ENCODE measurements at regions not wholly inside any gene's neighbourhood (a gene's known extent, or its start where the extent isn't known, plus 50 kb on each side); places are given as distances from the start of the nearest gene placed in this dataset.

DNA sequence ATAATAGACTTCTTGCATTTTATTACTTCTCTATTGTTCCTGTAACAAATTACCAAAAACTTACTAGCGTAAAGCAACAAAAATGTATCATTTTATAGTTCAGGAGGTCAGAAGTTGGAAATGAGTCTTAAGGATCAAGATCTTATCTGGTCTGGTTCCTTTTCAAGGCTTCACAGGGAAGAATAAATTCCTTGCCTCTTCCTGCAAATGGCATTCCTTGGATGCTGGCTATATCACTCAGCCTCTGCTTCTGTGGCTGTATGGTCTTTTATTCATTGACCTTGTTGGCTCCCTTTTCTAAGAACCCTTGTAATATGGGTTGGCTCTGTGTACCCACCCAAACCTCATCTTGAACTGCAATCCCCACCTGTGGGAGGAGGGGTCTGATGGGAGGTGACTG, 478.4 kb upstream of the THBS1 start:
- Mint-ChIP-seq H3K27me3 (peaks cover 15% of the 10 kb centered on the region), H3K4me1 (no peaks in the 10 kb centered on the region), H3K9me3 (peaks cover 2% of the 10 kb centered on the region), H3K36me3 (no peaks in the 10 kb centered on the region), H3K27ac (no peak overlapping the region), H3K4me3 (no peak overlapping the region)
- no peak for DNase-seq

DNA sequence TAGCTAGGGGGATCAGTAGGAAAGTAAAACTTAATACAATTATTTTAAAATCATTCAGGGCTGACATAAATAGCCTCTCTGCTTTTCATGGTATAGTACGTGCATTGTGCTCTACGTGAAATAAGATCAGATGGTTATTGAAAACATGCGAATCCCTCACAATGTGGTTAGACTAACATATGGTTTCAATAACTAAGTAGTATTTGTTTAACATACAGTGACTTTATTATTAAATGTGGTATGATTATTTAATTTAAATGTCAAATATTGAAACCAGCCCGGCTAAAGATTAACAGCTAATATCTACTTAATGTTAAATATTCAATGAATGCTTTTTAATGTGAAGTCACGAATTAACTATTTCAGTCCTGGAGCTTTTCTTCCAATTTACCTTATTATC, 473.9 kb upstream of the THBS1 start:
- no peak overlapping the region for H3K27ac Mint-ChIP-seq
- H3K4me1 Mint-ChIP-seq: no peaks in the 10 kb centered on the region
- H3K27me3 Mint-ChIP-seq: peaks cover 13% of the 10 kb centered on the region
- peaks cover 2% of the 10 kb centered on the region for H3K9me3 Mint-ChIP-seq
- H3K4me3 Mint-ChIP-seq: no peak overlapping the region
- no peak for DNase-seq
- no peaks in the 10 kb centered on the region for H3K36me3 Mint-ChIP-seq

- Mint-ChIP-seq H3K4me3 (no peak overlapping the region), H3K9me3 (no peaks in the 10 kb centered on the region), H3K27ac (no peak overlapping the region)
These were observed 472.9 kb upstream of the THBS1 start for GRCh38 chr15:39108021-39108420.

GRCh38 chr15:39110336-39110735, 470.5 kb upstream of the THBS1 start:
- Mint-ChIP-seq H3K9me3 (no peaks in the 10 kb centered on the region), H3K4me1 (no peaks in the 10 kb centered on the region), H3K27me3 (peaks cover 21% of the 10 kb centered on the region), H3K4me3 (no peak overlapping the region), H3K27ac (no peak overlapping the region), H3K36me3 (no peaks in the 10 kb centered on the region)
- no peak for DNase-seq

More at GRCh38 chr15:39108021-39108420, 472.9 kb upstream of the THBS1 start:
- no peak for DNase-seq
- H3K4me1 Mint-ChIP-seq: no peaks in the 10 kb centered on the region
- H3K36me3 Mint-ChIP-seq: no peaks in the 10 kb centered on the region
- peaks cover 15% of the 10 kb centered on the region for H3K27me3 Mint-ChIP-seq

GRCh38 chr15:39110746-39111145, 470.1 kb upstream of the THBS1 start:
- no peak overlapping the region for H3K4me3 Mint-ChIP-seq
- H3K9me3 Mint-ChIP-seq: no peaks in the 10 kb centered on the region
- H3K4me1 Mint-ChIP-seq: no peaks in the 10 kb centered on the region
- peaks cover 21% of the 10 kb centered on the region for H3K27me3 Mint-ChIP-seq
- DNase-seq: no peak
- H3K27ac Mint-ChIP-seq: no peak overlapping the region
- no peaks in the 10 kb centered on the region for H3K36me3 Mint-ChIP-seq

DNA sequence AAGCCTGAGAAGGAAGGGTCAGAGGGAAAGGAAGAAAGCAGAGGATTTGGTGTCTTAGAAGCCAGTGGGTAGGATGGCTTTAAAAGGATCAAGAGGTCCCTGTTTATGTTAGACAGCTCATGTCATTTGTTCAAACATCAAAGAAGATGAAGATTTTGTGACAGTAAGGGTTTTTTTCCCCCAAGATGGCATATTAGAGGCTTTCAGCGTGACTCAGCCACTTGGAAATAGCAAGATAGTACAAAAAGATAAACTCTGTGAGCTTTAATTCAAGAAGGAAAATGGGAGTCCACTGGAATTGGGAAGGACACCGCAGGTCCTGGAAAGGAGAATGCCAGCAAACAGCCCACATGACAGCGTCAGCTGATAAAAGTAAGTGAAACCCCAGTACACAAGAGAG, 467.1 kb upstream of the THBS1 start:
- no peak overlapping the region for H3K27ac Mint-ChIP-seq
- H3K9me3 Mint-ChIP-seq: peaks cover 5% of the 10 kb centered on the region
- peaks cover 40% of the 10 kb centered on the region for H3K27me3 Mint-ChIP-seq
- H3K4me3 Mint-ChIP-seq: no peak overlapping the region
- DNase-seq: no peak
- H3K4me1 Mint-ChIP-seq: no peaks in the 10 kb centered on the region
- no peaks in the 10 kb centered on the region for H3K36me3 Mint-ChIP-seq

DNA sequence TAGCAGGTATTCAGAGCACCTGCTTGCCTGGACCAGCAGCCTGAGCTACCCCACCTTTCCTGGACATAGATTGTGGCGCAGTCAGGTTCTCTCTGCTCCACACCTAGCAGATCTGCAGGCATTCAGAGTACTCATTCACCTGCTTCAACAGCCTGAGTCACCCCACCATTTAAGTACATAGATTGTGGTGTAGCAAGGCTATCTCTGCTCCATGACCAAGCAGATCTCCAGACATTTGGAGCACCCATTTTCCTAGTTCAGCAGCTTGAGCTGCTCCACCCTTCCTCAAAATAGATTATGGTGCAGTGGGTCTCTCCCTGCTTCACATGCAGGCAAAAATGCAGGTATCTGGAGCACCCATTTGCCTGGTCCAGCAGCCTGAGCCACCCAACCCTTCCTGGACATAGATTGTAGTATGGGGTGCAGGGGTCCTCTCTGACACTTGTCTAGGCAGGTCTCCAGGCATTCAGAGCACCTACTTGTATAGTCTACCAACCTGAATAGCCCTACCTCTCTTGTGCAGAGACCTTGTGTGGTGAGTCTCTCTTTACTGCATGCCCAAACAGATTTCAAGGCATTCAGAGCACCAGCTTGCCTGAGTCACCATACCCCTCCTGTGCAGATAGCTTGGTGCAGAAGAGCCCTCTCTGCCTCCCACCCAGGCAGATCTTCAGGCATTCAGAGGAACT, 466.0 kb upstream of the THBS1 start:
- H3K36me3 Mint-ChIP-seq: no peaks in the 10 kb centered on the region
- no peak overlapping the region for H3K27ac Mint-ChIP-seq
- H3K9me3 Mint-ChIP-seq: peaks cover 5% of the 10 kb centered on the region
- no peaks in the 10 kb centered on the region for H3K4me1 Mint-ChIP-seq
- DNase-seq: no peak
- no peak overlapping the region for H3K4me3 Mint-ChIP-seq
- peaks cover 38% of the 10 kb centered on the region for H3K27me3 Mint-ChIP-seq

DNA sequence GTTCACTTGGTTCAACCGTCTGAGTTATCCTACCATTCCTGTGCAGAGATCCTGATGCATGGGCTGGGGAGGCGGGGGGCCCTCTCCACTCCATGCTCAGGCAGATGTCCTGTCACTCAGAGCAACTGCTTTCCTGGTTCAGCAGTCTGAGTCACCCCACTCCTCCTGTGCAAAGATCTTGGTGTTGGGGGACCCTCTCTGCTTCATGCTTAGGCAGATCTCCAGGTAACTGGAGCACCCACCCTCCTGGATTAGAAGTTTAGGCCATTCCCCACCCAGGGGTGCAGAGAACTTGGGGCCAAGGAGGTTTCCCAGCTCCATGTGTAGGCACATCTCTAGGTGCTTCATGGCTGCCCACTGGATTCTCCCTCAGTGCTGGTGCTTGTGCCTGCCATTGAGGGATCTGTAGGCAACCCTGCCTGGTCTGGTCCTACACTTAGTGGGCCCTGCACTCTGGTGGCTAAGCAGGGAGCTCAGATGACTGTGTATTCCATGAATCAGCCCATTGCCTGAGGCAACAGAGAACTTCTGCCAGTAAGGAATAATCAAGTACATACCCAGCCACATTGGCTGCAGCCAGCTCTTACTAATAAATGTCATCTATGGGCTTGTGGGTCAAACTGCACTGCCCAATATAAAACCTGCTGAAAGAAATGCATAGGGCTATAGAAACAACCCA, 465.4 kb upstream of the THBS1 start:
- no peak for DNase-seq
- H3K27me3 Mint-ChIP-seq: peaks cover 42% of the 10 kb centered on the region
- H3K9me3 Mint-ChIP-seq: peaks cover 5% of the 10 kb centered on the region
- H3K36me3 Mint-ChIP-seq: no peaks in the 10 kb centered on the region
- no peak overlapping the region for H3K27ac Mint-ChIP-seq
- no peak overlapping the region for H3K4me3 Mint-ChIP-seq
- H3K4me1 Mint-ChIP-seq: no peaks in the 10 kb centered on the region

DNA sequence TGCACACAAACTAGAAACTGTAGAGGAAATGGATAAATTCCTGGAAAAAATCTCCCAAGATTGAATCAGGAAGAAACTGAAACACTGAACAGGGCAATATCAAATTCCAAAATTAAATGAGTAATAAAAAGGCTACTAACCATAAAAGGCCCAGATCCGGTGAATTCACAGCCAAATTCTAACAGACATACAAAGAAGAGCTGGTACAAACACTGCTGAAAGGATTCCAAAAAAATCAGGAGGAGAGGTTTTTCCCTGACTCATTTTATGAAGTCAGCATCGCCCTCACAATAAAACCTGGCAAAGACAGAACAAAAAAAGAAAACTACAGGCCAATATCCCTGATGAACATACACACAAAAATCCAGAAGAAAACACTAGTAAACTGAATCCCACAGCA, 462.4 kb upstream of the THBS1 start:
- no peaks in the 10 kb centered on the region for H3K36me3 Mint-ChIP-seq
- no peak for DNase-seq
- no peak overlapping the region for H3K27ac Mint-ChIP-seq
- H3K4me3 Mint-ChIP-seq: no peak overlapping the region
- no peaks in the 10 kb centered on the region for H3K4me1 Mint-ChIP-seq
- peaks cover 5% of the 10 kb centered on the region for H3K9me3 Mint-ChIP-seq
- H3K27me3 Mint-ChIP-seq: peaks cover 38% of the 10 kb centered on the region

GRCh38 chr15:39124155-39124552, 456.7 kb upstream of the THBS1 start:
- no peak for DNase-seq
- Mint-ChIP-seq H3K27ac (no peak overlapping the region), H3K27me3 (peaks cover 16% of the 10 kb centered on the region), H3K36me3 (no peaks in the 10 kb centered on the region), H3K9me3 (no peaks in the 10 kb centered on the region), H3K4me1 (peaks cover 7% of the 10 kb centered on the region), H3K4me3 (no peak overlapping the region)

DNA sequence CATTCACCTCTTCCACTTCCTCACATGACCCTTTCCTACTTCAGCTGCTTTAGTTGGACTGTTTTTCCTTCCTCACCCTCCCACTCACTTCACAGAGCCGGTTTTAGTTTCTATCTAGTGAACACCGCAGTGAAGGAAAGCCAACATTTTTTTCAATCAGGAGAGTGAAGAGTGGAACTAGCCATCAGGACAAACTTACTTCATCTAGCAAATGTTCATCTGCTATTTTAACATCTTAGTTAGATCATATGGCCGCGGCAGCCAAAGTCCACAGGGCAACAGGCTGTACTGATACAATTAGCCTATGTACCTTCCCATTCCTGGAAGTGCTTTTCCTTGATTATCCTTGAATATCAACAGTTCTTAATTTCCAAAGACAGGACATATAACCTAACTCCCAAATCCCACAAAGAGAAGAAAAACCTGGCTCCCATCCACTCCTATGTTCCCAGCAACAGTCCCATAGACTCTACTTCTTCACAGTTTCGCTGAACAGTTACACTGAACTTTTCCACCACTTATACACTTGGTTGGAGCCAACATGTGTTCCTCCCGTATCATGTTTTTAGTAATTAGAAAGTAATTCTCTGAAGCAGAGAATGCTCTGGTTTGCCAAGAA, 456.2 kb upstream of the THBS1 start:
- Mint-ChIP-seq H3K9me3 (no peaks in the 10 kb centered on the region), H3K4me3 (no peak overlapping the region), H3K27me3 (peaks cover 16% of the 10 kb centered on the region), H3K27ac (no peak overlapping the region), H3K4me1 (peaks cover 7% of the 10 kb centered on the region), H3K36me3 (no peaks in the 10 kb centered on the region)
- no peak for DNase-seq

- Mint-ChIP-seq H3K4me1 (peaks cover 7% of the 10 kb centered on the region), H3K4me3 (no peak overlapping the region), H3K9me3 (no peaks in the 10 kb centered on the region), H3K27ac (no peak overlapping the region), H3K36me3 (no peaks in the 10 kb centered on the region), H3K27me3 (peaks cover 14% of the 10 kb centered on the region)
- DNase-seq: no peak
These were observed 455.7 kb upstream of the THBS1 start for GRCh38 chr15:39125226-39125625.

- DNase-seq: peak; percentile 39
- Mint-ChIP-seq H3K36me3 (no peaks in the 10 kb centered on the region), H3K9me3 (no peaks in the 10 kb centered on the region), H3K4me3 (no peak overlapping the region), H3K27ac (no peak overlapping the region), H3K4me1 (peaks cover 7% of the 10 kb centered on the region), H3K27me3 (peaks cover 12% of the 10 kb centered on the region)
These were observed 455.0 kb upstream of the THBS1 start for GRCh38 chr15:39125904-39126303.

DNA sequence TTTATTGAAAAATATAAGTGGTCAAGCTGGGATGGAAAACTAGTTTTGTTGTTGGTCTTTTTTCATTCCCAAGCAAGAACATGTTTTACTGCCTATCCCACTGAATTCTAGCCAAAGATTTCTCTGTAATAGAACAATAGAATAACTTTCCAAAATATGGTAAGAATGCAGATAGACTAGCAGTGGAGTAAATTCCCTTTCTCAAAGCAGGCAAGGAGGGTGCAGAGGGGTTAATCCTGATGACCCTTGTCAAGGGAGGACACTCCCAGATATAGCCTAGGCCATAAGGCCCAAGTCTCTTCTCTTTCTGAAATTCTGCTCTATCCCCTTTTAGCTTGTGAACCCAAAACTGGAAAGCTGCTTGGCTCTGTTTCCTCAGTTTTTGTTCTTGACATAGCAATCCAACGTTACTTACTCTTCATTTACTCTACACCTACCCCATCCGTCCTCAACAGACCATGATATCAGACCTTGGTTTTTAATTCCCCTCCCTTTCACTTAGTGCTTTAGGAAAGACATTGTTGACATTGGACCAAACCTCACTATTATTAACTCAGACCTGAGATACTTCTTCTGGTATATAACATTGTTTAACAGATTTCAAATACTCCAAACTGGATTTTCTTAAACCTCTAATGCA, 453.6 kb upstream of the THBS1 start:
- Mint-ChIP-seq H3K4me1 (peaks cover 7% of the 10 kb centered on the region), H3K9me3 (no peaks in the 10 kb centered on the region), H3K36me3 (no peaks in the 10 kb centered on the region), H3K27me3 (peaks cover 17% of the 10 kb centered on the region), H3K4me3 (no peak overlapping the region), H3K27ac (no peak overlapping the region)
- no peak for DNase-seq

DNA sequence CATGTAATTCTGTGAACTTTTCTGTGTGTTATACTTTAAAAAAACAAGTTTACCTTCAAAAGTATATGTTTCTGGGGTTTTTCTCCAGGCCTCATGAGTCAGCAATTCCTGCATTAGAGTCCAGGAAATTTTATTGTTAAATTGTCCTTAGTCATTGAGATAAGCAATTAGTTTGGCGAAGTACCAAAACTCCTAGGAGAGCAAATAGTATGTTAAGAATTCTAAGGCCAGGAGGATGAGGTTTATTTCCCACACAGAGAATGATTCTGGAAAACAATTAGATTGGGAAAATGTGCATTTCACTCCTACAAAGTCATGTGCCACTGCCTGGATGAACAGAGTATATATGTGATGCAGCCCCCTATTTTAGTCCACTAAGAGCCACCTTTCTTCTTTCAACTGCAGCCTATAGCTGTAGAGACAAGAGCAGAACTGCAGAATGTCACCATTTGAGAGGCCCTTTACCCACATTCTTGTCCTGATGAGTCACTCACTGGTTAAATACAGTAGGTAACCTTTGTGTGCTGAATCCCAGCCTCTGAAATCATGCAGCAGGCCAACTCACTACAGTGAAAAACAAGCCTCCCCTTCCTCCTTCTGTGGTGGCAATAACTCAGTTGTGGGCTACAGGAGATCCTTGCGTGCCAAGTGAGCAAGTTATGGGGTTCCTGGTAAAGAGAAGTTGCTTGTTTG, 452.8 kb upstream of the THBS1 start:
- Mint-ChIP-seq H3K36me3 (no peaks in the 10 kb centered on the region), H3K9me3 (no peaks in the 10 kb centered on the region), H3K27me3 (peaks cover 13% of the 10 kb centered on the region), H3K27ac (no peak overlapping the region), H3K4me3 (no peak overlapping the region), H3K4me1 (peaks cover 7% of the 10 kb centered on the region)
- DNase-seq: peak; percentile 8
